Naive thymus-derived CD4-positive, alpha-beta T cell (primary cell): ENCODE measurements at regions not wholly inside any gene's neighbourhood (a gene's known extent, or its start where the extent isn't known, plus 50 kb on each side); places are given as distances from the start of the nearest gene placed in this dataset.

Source experiments
- ATAC-seq: fragments of 150-1000 bp; cut with Tn5 transposase; 2 replicates; pipeline ENCODE4 v1.10.0; 2021; ENCODE audit warnings: mild to moderate bottlenecking, moderate library complexity
- CTCF ChIA-PET: fragments of 350-600 bp; sonication (Branson Sonifier 250); formaldehyde crosslinking; loops from one replicate; lab custom pipeline; 2021; ENCODE audit warnings: antibody characterized with exemption; lab: Charles Lee
- POLR2A ChIA-PET: fragments of 350-600 bp; sonication (Branson Sonifier 250); formaldehyde crosslinking; loops from one replicate; lab custom pipeline; 2021; ENCODE audit warnings: antibody characterized with exemption, inconsistent platforms; lab: Charles Lee
- DNase-seq, 9 donors: peaks; one replicate each; pipeline versions ENCODE4 v3.0.0 to v3.0.0-alpha.2; 2020 to 2022; ENCODE audit warnings: mixed read lengths in 1 of 9
- H3K27ac ChIP-seq: one replicate; pipeline ENCODE4 v1.7.0; 2013; ENCODE audit warnings: mild to moderate bottlenecking, low read depth, low read length, moderate library complexity
- H3K27me3 ChIP-seq, 2 donors: one replicate each; pipeline ENCODE4 v1.7.0; 2013; ENCODE audit warnings: low read length in 2 of 2, mild to moderate bottlenecking in 2 of 2, moderate library complexity in 2 of 2; ENCODE audit not compliant: control insufficient read depth in 2 of 2, insufficient read depth in 2 of 2
- H3K36me3 ChIP-seq, 3 experiments: 1 replicate in 2 of 3; 2 replicates in 1 of 3; pipeline ENCODE4 v1.7.0; 2013; ENCODE audit warnings: low read length in 3 of 3, mild to moderate bottlenecking in 3 of 3, moderate library complexity in 1 of 3; ENCODE audit not compliant: insufficient read depth in 3 of 3, control insufficient read depth in 2 of 3
- H3K4me1 ChIP-seq, 2 donors: one replicate each; pipeline ENCODE4 v1.7.0; 2013; ENCODE audit warnings: low read length in 2 of 2, mild to moderate bottlenecking in 2 of 2, moderate library complexity in 1 of 2; ENCODE audit not compliant: control insufficient read depth in 2 of 2, insufficient read depth in 2 of 2
- H3K4me3 ChIP-seq: 2 replicates; pipeline ENCODE4 v1.7.0; 2013; ENCODE audit warnings: mild to moderate bottlenecking, low read length
- H3K9me3 ChIP-seq, 3 experiments: 1 replicate in 2 of 3; 2 replicates in 1 of 3; pipeline ENCODE4 v1.7.0; 2013; ENCODE audit warnings: low read length in 3 of 3; ENCODE audit not compliant: control insufficient read depth in 2 of 3
- H3K27ac Mint-ChIP-seq, 9 donors: one replicate each; pipeline ENCODE4 v1.8.0; 2020 to 2022; ENCODE audit warnings: mixed read lengths in 9 of 9, mild to moderate bottlenecking in 8 of 9, moderate library complexity in 5 of 9, inconsistent platforms in 2 of 9
- H3K27me3 Mint-ChIP-seq, 5 donors: one replicate each; pipeline ENCODE4 v1.8.0; 2021 to 2022; ENCODE audit warnings: mixed read lengths in 5 of 5, mild to moderate bottlenecking in 1 of 5
- H3K36me3 Mint-ChIP-seq, 5 donors: one replicate each; pipeline ENCODE4 v1.8.0; 2020 to 2022; ENCODE audit warnings: mixed read lengths in 5 of 5, mild to moderate bottlenecking in 3 of 5, inconsistent platforms in 1 of 5
- H3K4me1 Mint-ChIP-seq, 7 donors: one replicate each; pipeline ENCODE4 v1.8.0; 2020 to 2022; ENCODE audit warnings: mixed read lengths in 7 of 7, mild to moderate bottlenecking in 3 of 7, inconsistent platforms in 1 of 7
- H3K4me3 Mint-ChIP-seq, 10 donors: one replicate each; pipeline ENCODE4 v1.8.0; 2020 to 2022; ENCODE audit warnings: mild to moderate bottlenecking in 10 of 10, mixed read lengths in 10 of 10, moderate library complexity in 6 of 10, inconsistent platforms in 2 of 10
- H3K9me3 Mint-ChIP-seq, 11 donors: one replicate each; pipeline ENCODE4 v1.8.0; 2020 to 2022; ENCODE audit warnings: mixed read lengths in 11 of 11, mild to moderate bottlenecking in 4 of 11, inconsistent platforms in 1 of 11, moderate library complexity in 1 of 11
- intact Hi-C, 2 donors: fragments of 100-400 bp; cut with micrococcal nuclease; formaldehyde crosslinking; loops; one replicate each; pipeline ENCODE4 v1.15.1; 2023

- no peaks in the 10 kb centered on the region for H3K4me1 Mint-ChIP-seq
- Histone ChIP-seq H3K9me3 (no peaks in the 10 kb centered on the region), H3K4me3 (no peak overlapping the region), H3K27ac (no peak overlapping the region), H3K4me1 (no peaks in the 10 kb centered on the region), H3K36me3 (no peaks in the 10 kb centered on the region), H3K27me3 (no peaks in the 10 kb centered on the region)
- H3K27me3 Mint-ChIP-seq: no peaks in the 10 kb centered on the region
- peaks cover 0 to 5% (median 0%) of the 10 kb centered on the region in 11 donors for H3K9me3 Mint-ChIP-seq
- no peak for ATAC-seq
- POLR2A ChIA-PET: no interaction called here
- no peak for DNase-seq
- intact Hi-C loops: no loop called here
- H3K36me3 Mint-ChIP-seq: no peaks in the 10 kb centered on the region
- no peak overlapping the region for H3K27ac Mint-ChIP-seq
- CTCF ChIA-PET: no interaction called here
- no peak overlapping the region for H3K4me3 Mint-ChIP-seq
These were observed 61.3 kb upstream of the VCX2 start for GRCh38 chrX:8232406-8232805.

- no peak overlapping the region for H3K4me3 Mint-ChIP-seq
- H3K4me1 Mint-ChIP-seq: no peaks in the 10 kb centered on the region
- ChIA-PET POLR2A (no interaction called here), CTCF (no interaction called here)
- no peak overlapping the region for H3K27ac ChIP-seq
- H3K4me3 ChIP-seq: no peak overlapping the region
- H3K4me1 ChIP-seq: no peaks in the 10 kb centered on the region
- intact Hi-C loops: no loop called here
- H3K9me3 ChIP-seq: no peaks in the 10 kb centered on the region
- H3K36me3 Mint-ChIP-seq: no peaks in the 10 kb centered on the region
- H3K27ac Mint-ChIP-seq: no peak overlapping the region
- no peak for DNase-seq
- peaks cover 0 to 5% (median 0%) of the 10 kb centered on the region in 11 donors for H3K9me3 Mint-ChIP-seq
- H3K27me3 Mint-ChIP-seq: no peaks in the 10 kb centered on the region
- H3K36me3 ChIP-seq: no peaks in the 10 kb centered on the region
- H3K27me3 ChIP-seq: no peaks in the 10 kb centered on the region
- no peak for ATAC-seq
These were observed 62.0 kb upstream of the VCX2 start for GRCh38 chrX:8233091-8233490.

- no peaks in the 10 kb centered on the region for H3K9me3 ChIP-seq
- no peaks in the 10 kb centered on the region for H3K36me3 Mint-ChIP-seq
- H3K27ac Mint-ChIP-seq: no peak overlapping the region
- no peak overlapping the region for H3K4me3 Mint-ChIP-seq
- H3K4me3 ChIP-seq: no peak overlapping the region
- H3K27ac ChIP-seq: no peak overlapping the region
- H3K9me3 Mint-ChIP-seq: peaks cover 0 to 4% (median 0%) of the 10 kb centered on the region in 11 donors
- no peaks in the 10 kb centered on the region for H3K4me1 Mint-ChIP-seq
- intact Hi-C loops: no loop called here
- ChIA-PET CTCF (no interaction called here), POLR2A (no interaction called here)
- H3K4me1 ChIP-seq: no peaks in the 10 kb centered on the region
- H3K27me3 ChIP-seq: no peaks in the 10 kb centered on the region
- H3K36me3 ChIP-seq: no peaks in the 10 kb centered on the region
- H3K27me3 Mint-ChIP-seq: no peaks in the 10 kb centered on the region
- DNase-seq (no peak), ATAC-seq (no peak)
These were observed 64.0 kb upstream of the VCX2 start for GRCh38 chrX:8235026-8235425.

GRCh38 chrX:8237718-8238117, 66.7 kb upstream of the VCX2 start:
- Mint-ChIP-seq H3K4me1 (no peaks in the 10 kb centered on the region), H3K36me3 (no peaks in the 10 kb centered on the region), H3K4me3 (no peak overlapping the region), H3K27ac (no peak overlapping the region), H3K27me3 (no peaks in the 10 kb centered on the region), H3K9me3 (peaks cover 0 to 10% (median 0%) of the 10 kb centered on the region in 11 donors)
- H3K27ac ChIP-seq: no peak overlapping the region
- intact Hi-C loops: no loop called here
- ATAC-seq (no peak), DNase-seq (no peak)
- no peaks in the 10 kb centered on the region for H3K9me3 ChIP-seq
- H3K4me3 ChIP-seq: no peak overlapping the region
- ChIA-PET POLR2A (no interaction called here), CTCF (no interaction called here)
- no peaks in the 10 kb centered on the region for H3K4me1 ChIP-seq
- no peaks in the 10 kb centered on the region for H3K36me3 ChIP-seq
- no peaks in the 10 kb centered on the region for H3K27me3 ChIP-seq

- Mint-ChIP-seq H3K27me3 (no peaks in the 10 kb centered on the region), H3K27ac (no peak overlapping the region), H3K4me3 (no peak overlapping the region), H3K9me3 (peaks cover 0 to 11% (median 0%) of the 10 kb centered on the region in 11 donors), H3K36me3 (no peaks in the 10 kb centered on the region), H3K4me1 (no peaks in the 10 kb centered on the region)
- Histone ChIP-seq H3K36me3 (no peaks in the 10 kb centered on the region), H3K9me3 (no peaks in the 10 kb centered on the region), H3K4me1 (no peaks in the 10 kb centered on the region), H3K27me3 (no peaks in the 10 kb centered on the region), H3K27ac (no peak overlapping the region), H3K4me3 (no peak overlapping the region)
- ATAC-seq: no peak
- intact Hi-C loops: no loop called here
- ChIA-PET CTCF (no interaction called here), POLR2A (no interaction called here)
- DNase-seq: no peak
These were observed 71.5 kb upstream of the VCX2 start for GRCh38 chrX:8242431-8243020.

GRCh38 chrX:8244301-8244700, 73.2 kb upstream of the VCX2 start:
- H3K4me1 Mint-ChIP-seq: no peaks in the 10 kb centered on the region
- Histone ChIP-seq H3K36me3 (no peaks in the 10 kb centered on the region), H3K9me3 (no peaks in the 10 kb centered on the region), H3K4me3 (no peak overlapping the region), H3K27me3 (no peaks in the 10 kb centered on the region), H3K27ac (no peak overlapping the region), H3K4me1 (no peaks in the 10 kb centered on the region)
- CTCF ChIA-PET: no interaction called here
- ATAC-seq: no peak
- no peaks in the 10 kb centered on the region for H3K27me3 Mint-ChIP-seq
- H3K4me3 Mint-ChIP-seq: no peak overlapping the region
- POLR2A ChIA-PET: no interaction called here
- peaks cover 0 to 14% (median 2%) of the 10 kb centered on the region in 11 donors for H3K9me3 Mint-ChIP-seq
- H3K36me3 Mint-ChIP-seq: no peaks in the 10 kb centered on the region
- H3K27ac Mint-ChIP-seq: no peak overlapping the region
- intact Hi-C loops: no loop called here
- no peak for DNase-seq

GRCh38 chrX:8245411-8245810, 74.3 kb upstream of the VCX2 start:
- Histone ChIP-seq H3K36me3 (no peaks in the 10 kb centered on the region), H3K9me3 (no peaks in the 10 kb centered on the region), H3K4me3 (no peak overlapping the region), H3K27ac (no peak overlapping the region), H3K4me1 (no peaks in the 10 kb centered on the region), H3K27me3 (no peaks in the 10 kb centered on the region)
- CTCF ChIA-PET: no interaction called here
- Mint-ChIP-seq H3K27ac (no peak overlapping the region), H3K9me3 (peaks cover 0 to 11% (median 2%) of the 10 kb centered on the region in 11 donors), H3K27me3 (no peaks in the 10 kb centered on the region), H3K4me1 (no peaks in the 10 kb centered on the region), H3K4me3 (no peak overlapping the region), H3K36me3 (no peaks in the 10 kb centered on the region)
- POLR2A ChIA-PET: no interaction called here
- intact Hi-C loops: no loop called here
- DNase-seq (no peak), ATAC-seq (no peak)
